ENCODE measurements at regions not wholly inside any gene's neighbourhood (a gene's known extent, or its start where the extent isn't known, plus 50 kb on each side); places are given as distances from the start of the nearest gene placed in this dataset.

- TF ChIP-seq ZSCAN18 (CRISPR knock-in tag; IDR thresholded peaks at IDR 0.05) (no peak), ZNF423 (CRISPR knock-in tag; IDR thresholded peaks at IDR 0.05) (no peak), CTCF (IDR thresholded peaks at IDR 0.05) (no peak), SMAD3 (CRISPR knock-in tag; IDR thresholded peaks at IDR 0.05; ENCODE audit: borderline replicate concordance) (no peak), ZNF671 (CRISPR knock-in tag; IDR thresholded peaks at IDR 0.05) (no peak), KAT7 (CRISPR knock-in tag; IDR thresholded peaks at IDR 0.05; ENCODE audit: borderline replicate concordance) (no peak)
- TF ChIP-seq, protein P1, sequence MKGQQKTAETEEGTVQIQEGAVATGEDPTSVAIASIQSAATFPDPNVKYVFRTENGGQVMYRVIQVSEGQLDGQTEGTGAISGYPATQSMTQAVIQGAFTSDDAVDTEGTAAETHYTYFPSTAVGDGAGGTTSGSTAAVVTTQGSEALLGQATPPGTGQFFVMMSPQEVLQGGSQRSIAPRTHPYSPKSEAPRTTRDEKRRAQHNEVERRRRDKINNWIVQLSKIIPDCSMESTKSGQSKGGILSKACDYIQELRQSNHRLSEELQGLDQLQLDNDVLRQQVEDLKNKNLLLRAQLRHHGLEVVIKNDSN (CRISPR knock-in tag; IDR thresholded peaks at IDR 0.05) = no peak
Measured at GRCh38 chr10:120641695-120642094, 184.7 kb downstream of the PLPP4 start.
